ENCODE measurements at regions not wholly inside any gene's neighbourhood (a gene's known extent, or its start where the extent isn't known, plus 50 kb on each side); places are given as distances from the start of the nearest gene placed in this dataset.

DNA sequence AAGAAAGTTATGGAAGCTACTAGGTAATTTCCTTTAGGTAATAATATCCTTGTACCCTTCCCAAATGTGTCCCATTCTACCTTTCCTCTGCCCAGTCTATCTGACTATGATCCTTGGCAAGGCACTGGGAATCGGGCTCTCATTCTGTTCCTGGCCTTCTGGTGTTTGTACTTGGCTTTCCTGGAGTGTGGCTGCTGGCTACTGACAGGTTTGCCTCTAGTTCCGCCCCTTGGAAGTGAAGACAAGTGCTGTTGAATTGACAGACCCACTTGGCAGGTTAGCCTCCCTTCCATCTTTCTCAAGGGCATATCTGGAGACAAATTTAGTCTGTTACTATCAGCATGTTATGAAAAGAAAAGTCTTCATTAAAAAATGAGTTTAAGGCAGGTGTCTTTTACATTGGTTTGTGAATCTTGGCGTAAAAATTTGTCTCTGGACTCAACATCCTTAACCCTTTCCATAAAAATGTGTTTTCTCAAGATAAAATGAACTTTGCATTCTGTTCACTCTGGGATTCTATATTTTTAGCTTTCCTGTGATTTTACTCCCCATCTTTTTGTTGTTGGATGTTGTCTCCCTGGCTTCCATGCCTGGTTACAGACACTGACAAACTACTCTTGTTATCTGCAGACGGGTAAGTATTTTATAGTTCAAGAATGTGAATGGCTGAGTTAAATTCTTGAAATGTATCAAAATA lies 287.4 kb upstream of the PDGFD start:
- no peak for DNase-seq (ENCODE audit: low read depth in 1 of 2, low spot score in 1 of 2)

DNA sequence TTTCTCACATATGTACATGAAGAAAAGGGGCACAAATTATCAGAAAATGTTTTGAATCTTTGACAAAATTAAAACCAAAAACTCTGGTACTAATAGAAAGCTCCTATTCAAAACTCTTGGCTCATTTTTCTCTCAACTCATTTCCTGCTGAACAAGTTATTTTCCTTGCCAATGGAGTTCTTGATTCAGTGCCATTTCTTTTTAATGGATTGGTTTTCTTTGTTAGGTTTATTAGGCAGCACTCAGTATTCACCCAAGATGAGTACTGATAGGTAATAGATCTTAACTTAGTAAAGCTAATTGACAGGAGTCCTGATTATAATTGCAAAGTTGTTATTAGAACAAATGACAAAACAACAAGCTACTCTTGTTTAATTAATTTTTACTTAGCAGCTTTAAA lies 279.4 kb upstream of the PDGFD start:
- no peak for DNase-seq (ENCODE audit: low read depth in 1 of 2, low spot score in 1 of 2)

DNA sequence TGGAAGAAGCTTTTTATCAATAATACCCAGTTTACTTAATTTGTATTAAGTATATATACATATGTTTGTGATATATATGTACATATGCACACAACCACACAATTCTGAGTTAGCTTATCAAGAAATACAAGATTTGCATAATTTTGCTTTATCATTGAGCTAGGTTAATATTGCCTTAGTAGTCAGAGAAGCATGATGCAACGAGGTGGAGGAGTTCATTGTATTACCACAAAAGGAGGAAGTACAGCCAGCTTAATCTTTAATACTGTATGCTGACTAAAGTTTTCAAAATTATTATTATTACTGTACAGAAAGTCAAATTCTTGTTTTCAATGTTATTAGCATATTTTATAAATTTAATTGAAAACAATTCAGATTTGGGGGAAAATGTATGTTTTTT lies 278.4 kb upstream of the PDGFD start:
- no peak for DNase-seq (ENCODE audit: low read depth in 1 of 2, low spot score in 1 of 2)

- DNase-seq (ENCODE audit: low read depth in 1 of 2, low spot score in 1 of 2): no peak
These were observed 271.5 kb upstream of the PDGFD start for GRCh38 chr11:104435494-104435893.

DNA sequence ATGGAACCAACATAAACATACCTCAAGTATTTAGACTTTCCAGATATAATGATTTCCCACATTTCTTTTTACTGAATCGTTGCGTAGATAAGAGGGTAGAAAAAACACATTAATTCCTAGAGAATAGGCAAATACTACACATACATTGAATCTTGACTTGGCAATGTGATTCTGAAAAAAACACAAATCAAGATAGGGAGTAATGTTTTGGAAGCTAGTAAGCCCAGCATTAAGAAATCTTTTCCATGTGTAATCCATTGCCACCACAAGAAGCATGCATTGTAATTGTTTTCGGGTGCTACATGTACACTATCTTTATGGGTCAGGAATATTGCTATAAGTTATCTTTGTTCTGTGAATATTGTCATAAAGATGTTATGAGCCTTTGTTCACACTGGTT lies 269.8 kb upstream of the PDGFD start:
- DNase-seq (ENCODE audit: low read depth in 1 of 2, low spot score in 1 of 2): no peak

DNA sequence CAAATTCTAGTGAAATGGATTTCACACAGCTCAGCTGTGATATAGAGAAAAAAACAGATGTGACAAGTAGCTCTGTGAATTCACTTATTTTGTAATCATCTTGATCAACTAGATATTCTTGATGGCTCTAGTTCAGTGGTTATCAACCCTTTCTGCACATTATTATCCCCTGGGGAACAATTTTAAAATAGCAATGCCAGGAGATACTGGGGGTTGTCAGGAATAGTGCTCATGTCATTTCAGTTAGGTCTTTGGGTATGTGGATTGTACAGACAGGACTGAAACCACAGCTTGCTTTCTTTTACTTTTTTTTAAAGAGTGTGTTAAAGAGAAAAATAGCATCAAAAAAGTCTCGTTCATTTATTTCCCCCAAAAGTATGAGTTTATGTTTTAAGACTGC lies 269.0 kb upstream of the PDGFD start:
- no peak for DNase-seq (ENCODE audit: low read depth in 1 of 2, low spot score in 1 of 2)

- DNase-seq (ENCODE audit: low read depth in 1 of 2, low spot score in 1 of 2): no peak
These were observed 268.6 kb upstream of the PDGFD start for GRCh38 chr11:104432526-104432925.

- DNase-seq (ENCODE audit: low read depth in 1 of 2, low spot score in 1 of 2): no peak
These were observed 258.5 kb upstream of the PDGFD start for GRCh38 chr11:104422324-104422944.

DNA sequence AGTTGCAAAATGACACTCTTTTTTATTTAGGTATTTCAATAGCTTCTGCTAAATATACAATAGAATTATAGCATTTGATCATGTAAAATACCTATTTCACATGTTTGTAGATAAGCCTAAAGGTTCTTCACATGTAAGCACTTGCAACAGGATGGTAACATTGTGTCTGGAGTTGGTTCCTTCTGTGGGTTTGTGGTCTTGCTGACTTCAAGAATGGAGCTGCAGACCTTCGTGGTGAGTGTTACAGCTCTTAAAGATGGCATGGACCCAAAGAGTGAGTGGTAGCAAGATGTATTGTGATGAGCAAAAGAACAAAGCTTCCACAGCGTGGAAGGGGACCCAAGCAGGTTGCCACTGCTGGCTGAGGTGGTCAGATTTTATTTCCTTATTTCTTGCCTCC lies 246.4 kb upstream of the PDGFD start:
- DNase-seq (ENCODE audit: low read depth in 1 of 2, low spot score in 1 of 2): no peak

- no peak for DNase-seq (ENCODE audit: low read depth in 1 of 2, low spot score in 1 of 2)
These were observed 244.7 kb upstream of the PDGFD start for GRCh38 chr11:104408630-104409029.

DNA sequence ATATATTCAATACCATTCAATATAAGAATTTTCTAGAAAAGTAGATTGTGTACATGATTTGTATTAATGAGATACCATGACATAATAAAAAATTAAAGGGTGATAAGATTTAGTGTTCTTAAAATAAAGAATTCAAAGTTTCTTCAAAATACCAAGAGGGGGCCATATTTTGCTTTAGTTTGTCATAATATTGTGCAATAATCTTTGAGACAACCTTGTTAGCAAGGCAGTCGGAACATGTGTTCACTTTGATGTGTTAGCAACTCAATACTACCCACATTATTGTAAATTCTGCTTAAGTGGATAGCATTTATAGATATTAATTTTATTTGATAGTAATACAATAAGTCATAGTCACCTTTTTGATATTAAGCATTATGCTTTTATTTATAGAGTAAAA lies 241.3 kb upstream of the PDGFD start:
- DNase-seq (ENCODE audit: low read depth in 1 of 2, low spot score in 1 of 2): no peak

DNA sequence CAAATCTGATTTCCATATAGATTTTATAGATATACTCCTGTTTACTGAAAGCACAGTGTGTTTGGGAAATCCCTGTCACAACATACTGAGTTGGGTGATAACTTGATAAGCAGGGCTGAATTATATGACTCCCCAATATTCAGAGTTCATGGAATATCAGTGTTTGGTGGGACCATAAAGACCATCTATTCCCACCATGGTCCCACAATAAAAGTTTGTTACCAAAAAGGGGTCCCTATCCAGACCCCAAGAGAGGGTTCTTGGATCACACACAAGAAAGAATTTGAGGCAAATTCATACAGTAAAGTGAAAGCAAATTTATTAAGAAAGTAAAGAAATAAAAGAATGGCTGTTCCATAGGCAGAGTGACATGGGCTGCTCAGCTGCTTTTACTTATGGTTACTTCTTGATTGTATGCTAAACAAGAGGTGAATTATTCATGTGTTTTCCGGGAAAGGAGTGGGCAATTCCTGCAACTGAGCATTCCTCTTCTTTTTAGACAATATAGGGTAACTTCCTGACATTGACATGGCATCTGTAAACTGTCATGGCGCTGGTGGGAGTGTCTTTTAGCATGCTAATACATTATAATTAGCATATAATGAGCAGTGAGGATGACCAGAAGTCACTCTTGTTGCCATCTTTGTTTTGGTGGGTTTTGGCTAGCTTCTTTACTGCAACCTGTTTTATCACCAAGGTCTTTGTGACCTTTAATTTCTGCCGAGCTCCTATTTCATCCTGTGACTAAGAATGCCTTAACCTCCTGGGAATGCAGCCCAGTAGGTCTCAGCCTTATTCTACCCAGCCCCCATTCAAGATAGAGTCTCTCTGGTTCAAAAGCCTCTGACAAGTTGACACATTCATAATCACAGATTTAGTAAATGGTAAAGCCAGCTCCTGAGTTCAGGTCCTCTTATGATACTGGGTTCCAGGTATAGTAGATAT lies 240.6 kb upstream of the PDGFD start:
- no peak for DNase-seq (ENCODE audit: low read depth in 1 of 2, low spot score in 1 of 2)

DNA sequence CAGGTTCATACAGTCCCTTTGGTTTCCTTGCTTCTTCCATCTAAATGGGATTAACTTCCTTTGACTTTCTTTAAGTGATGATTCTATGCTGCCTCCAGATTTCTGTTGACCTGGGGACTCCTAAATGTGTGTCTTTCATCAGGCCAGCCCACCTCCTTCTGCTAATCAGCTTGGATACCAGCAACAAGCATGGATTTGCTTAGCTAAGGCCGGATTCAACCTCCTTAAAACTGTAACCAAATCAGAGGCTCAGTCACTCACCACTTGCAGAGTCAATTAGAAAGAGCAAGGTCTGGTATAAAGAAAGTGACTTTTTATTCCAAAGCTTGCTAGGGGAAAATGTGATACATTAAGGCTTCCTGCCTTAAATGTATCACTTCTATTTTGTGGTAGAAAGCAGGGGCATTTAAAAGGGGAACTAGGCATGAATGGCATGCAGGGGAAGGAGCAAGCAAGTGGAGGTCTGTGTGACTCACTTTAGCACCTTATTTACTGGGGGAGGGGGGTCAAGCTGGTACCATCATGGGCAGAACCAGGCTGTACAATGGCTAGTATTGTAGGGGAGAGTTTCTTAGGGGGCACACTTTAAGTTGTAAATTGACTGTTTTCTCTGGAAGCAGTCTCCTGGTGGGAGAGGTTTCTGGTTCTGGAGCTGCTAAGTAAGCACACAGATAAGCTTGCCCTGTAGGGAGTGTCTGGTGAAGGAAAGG lies 239.0 kb upstream of the PDGFD start:
- DNase-seq (ENCODE audit: low read depth in 1 of 2, low spot score in 1 of 2): no peak

DNA sequence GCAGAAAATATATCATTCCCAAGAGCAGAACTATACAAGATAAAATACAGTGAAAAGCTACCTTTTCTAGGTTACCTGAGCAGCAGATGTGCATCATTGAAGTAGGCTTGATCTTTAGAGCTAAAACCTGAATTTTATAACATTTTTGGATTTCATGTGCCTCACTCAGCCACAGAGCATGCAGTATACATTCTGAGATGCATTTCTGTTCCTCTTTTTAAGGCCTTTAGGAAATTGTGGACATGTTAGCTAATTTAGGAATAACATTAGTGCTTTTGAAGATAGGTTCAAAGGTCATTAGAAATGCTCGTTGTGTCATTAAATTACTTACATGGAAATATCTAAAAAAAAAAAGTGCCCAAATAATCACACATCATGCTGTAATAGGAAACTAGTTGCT lies 230.6 kb upstream of the PDGFD start:
- DNase-seq (ENCODE audit: low read depth in 1 of 2, low spot score in 1 of 2): no peak

DNA sequence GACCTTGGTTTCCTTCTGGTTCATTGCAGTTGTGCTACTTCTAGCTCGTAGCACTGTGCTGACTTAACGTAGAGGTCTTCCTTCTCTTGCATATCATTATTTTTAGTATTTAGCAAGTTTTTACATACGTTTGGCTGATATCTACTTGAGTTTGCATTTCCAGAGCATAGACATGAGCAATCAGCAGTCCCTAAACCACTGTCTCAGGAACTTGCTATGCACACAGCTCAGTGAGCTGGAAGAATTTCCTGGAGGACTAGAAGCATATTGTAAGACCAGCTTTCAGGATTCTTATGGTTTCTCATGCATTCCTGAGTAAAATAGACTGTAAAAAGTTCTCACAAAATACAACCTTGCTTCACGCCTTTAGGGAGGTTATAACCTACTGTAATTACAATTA lies 226.7 kb upstream of the PDGFD start:
- DNase-seq (ENCODE audit: low read depth in 1 of 2, low spot score in 1 of 2): no peak

GRCh38 chr11:104385884-104386283 lies 221.9 kb upstream of the PDGFD start:
- no peak for DNase-seq (ENCODE audit: low read depth in 1 of 2, low spot score in 1 of 2)

GRCh38 chr11:104380358-104380757 lies 216.4 kb upstream of the PDGFD start:
- DNase-seq (ENCODE audit: low read depth in 1 of 2, low spot score in 1 of 2): no peak

GRCh38 chr11:104372111-104372510 lies 208.2 kb upstream of the PDGFD start:
- no peak for DNase-seq (ENCODE audit: low read depth in 1 of 2, low spot score in 1 of 2)

GRCh38 chr11:104370478-104370877 lies 206.5 kb upstream of the PDGFD start:
- no peak for DNase-seq (ENCODE audit: low read depth in 1 of 2, low spot score in 1 of 2)

DNA sequence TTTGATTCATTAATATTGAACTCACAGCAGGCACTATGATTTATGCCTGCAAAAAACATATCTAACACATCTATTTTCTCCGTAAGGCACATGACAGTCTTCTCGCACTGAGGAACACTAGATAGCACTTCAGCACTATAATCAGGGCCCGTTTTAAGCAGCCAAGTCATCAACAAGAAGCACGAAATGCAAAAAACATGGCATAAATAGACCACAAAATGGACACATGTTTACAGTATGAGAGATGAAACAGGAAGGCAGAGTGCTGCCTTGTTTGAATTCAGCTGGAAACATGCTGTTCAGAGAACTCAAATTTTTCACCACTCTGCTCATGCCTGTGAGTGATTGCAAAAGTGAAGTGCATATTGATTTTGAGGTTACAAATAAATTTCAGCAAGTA lies 205.8 kb upstream of the PDGFD start:
- no peak for DNase-seq (ENCODE audit: low read depth in 1 of 2, low spot score in 1 of 2)

DNA sequence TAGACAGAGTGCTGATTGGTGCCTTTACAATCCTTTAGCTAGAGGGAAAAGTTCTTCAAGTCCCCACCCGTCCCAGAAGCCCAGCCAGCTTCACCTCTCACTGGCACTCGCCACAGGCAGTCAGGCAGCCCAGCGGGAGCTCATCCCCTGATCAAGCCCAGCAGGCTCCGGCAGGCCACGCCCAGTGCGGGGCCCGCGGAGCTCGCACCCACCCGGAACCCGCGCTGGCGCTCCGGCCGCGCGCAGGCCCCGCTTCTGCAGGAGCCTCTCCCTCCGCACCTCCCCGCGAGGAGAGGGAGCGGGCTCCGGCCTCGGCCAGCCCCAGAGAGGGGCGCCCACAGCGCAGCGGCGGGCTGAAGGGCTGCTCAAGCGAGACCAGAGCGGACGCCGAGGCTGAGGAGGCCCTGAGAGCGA lies 202.4 kb upstream of the PDGFD start:
- no peak for DNase-seq (ENCODE audit: low read depth in 1 of 2, low spot score in 1 of 2)

Measured in activated T-helper 1 cell treated with anti-CD3 and anti-CD28 coated beads, Interleukin-2, amount 50 U/mL, for 16 hours (primary cell).